GM18519 (cell line): ENCODE measurements at regions not wholly inside any gene's neighbourhood (a gene's known extent, or its start where the extent isn't known, plus 50 kb on each side); places are given as distances from the start of the nearest gene placed in this dataset.
"Not testable (repeated sequence)": the region's sequence is repeated elsewhere in the genome, so short reads cannot be mapped to it uniquely, and the experiment has no call there.

Source experiments
- ATAC-seq: cut with Tn5 transposase; IDR thresholded peaks from one replicate; pipeline ENCODE4 v1.9.1; 2021; ENCODE audit warnings: mild to moderate bottlenecking, moderate library complexity; ENCODE audit not compliant: unreplicated experiment, low FRiP score

DNA sequence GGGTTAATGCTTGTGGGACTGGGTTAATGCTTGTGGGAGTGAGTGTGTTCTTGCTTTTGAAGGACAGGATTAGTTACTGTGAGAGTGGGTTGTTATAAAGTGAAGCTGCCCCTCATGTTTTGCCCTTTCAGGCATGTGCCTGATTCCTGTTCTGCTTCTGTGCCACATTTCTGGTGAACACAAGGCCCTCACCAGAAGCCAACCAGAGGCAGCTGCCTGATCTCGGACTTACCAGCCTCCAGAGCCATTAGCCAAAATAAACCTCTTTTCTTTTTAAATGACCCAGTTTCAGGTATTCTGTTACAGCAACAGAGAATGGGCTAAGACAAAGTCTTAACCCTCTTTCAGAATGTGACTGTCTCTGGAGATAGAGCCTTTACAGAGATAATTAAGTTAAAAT is 113.3 kb upstream of the TMTC4 start:
- ATAC-seq: no peak

DNA sequence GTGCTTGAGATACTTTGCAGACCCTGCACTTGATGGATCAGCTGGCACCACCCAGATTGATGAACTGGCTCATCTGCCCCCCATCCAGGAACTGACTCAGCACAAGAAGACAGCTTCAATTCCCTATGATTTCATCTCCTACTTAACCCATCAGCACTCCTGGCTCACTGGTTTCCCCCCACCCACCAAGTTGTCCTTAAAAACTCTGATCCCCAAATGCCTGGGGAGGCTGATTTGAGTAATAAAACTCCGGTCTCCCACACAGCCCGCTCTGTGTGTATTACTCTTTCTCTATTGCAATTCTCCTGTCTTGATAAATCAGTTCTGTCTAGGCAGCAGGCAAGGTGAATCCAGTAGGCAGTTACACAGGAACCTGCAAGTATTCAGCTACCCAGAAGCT is 102.1 kb upstream of the TMTC4 start:
- not testable (repeated sequence) for ATAC-seq

DNA sequence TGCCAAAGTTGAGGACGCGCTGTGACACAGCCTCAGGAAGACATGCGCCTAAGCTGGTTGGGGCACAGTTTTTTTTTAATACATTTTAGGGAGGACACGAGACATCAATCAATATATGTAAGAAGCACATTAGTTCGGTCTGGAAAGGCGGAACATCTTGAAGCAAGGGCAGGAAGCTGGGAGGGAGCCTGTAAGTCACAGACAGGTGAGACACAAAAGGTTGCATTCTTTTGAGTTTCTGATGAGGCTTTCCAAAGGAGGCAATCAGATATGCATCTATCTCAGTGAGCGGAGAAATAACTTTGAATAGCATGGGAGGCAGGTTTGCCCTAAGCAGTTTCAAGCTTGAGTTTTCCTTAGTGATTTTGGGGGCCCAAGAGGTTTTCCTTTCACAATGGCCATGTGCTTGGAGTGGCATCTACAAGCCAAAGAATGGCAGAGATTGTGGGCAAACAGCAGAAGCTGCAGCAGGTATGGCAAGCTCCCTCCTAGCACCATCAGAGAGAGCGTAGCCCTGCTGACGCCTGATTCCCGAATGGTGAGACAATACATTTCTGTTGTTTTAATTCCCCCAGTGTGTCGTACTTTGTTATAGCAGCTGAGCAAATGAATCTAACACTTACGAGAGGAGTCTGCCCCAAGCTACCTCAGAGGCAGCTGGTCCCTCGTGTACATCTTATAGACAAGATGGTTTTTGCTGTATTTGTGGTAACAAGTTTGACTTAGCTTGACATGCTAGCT is 99.5 kb upstream of the TMTC4 start:
- no peak for ATAC-seq

DNA sequence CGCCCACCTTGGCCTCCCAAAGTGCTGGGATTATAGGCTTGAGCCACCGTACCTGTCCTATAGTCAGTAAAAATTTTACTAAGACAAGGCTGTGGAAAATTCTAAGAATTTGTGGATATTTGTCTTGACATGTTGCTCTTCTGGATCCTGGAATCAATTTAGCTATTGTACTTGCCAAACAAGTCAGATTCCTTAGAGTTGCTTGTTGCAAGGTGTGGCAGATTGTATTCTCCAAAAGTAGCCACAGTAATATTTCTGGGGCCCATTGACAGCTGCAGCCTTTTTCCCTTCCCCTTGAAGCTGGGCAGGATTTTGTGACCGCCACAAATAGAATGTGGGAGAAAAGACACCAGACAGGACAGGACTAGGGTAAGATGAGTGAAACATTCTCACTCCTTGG is 98.8 kb upstream of the TMTC4 start:
- ATAC-seq: no peak

DNA sequence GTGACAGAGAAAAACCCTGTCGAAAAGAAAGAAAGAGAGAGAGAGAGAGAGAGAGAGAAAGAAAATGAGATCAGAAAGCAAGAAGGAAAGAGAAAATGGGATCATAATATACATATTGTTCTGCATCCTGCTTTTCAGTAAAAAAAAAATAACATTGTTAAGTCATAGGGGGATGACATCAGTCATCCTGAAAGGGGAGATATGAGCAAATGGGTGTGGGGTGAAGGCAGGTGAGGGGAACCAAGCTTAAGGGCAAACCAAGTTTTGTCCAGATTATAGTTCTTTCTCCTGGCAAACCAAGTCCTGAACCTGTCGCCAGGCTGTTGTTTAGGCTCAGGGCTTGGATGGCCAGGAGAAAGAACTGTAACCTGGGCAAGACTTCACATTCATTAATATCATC is 92.6 kb upstream of the TMTC4 start:
- no peak for ATAC-seq

DNA sequence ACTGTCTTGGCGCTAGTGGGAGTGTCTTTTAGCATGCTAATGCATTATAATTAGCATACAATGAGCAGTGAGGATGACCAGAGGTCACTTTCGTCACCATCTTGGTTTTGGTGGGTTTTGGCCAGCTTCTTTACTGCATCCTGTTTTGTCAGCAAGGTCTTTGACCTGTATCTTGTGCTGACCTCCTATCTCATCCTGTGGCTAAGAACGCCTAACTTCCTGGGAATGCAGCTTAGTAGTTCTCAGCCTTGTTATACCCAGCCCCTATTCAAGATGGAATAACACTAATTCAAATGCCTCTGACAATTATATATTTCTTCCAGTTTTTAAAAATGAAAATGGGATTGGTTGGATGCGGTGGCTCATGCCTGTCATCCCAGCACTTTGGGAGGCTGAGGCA is 92.0 kb upstream of the TMTC4 start:
- not testable (repeated sequence) for ATAC-seq

DNA sequence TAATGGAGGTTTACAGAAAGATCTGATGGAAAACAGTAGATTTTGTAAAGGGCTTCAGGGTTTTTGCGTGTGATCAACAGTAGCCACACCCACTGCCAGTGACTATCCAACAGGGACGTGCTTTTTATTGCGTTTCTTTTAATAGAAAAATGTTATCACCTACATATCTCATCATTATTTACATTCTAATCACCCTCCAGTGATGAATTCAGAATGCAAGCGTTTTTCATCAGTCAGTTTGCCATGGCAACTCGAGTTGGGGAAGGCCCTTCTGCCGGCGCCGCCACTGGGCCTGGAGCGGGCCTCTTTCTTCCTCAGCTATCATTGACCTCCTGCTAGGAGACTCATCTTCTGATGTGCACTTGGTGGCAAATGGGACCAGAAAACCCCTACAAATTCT is 90.3 kb upstream of the TMTC4 start:
- no peak for ATAC-seq

DNA sequence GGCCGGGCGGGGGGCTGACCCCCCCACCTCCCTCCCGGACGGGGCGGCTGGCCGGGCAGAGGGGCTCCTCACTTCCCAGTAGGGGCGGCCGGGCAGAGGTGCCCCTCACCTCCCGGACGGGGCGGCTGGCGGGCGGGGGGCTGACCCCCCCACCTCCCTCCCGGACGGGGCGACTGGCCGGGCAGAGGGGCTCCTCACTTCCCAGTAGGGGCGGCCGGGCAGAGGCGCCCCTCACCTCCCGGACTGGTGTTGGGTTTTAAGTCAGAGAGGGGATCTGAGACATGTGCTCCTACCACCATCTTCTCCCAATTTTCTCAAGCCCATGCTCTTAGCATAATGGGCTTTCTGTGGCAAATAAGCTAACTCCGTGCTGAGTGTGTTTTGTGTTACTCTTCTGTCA is 87.5 kb upstream of the TMTC4 start:
- ATAC-seq: not testable (repeated sequence)

DNA sequence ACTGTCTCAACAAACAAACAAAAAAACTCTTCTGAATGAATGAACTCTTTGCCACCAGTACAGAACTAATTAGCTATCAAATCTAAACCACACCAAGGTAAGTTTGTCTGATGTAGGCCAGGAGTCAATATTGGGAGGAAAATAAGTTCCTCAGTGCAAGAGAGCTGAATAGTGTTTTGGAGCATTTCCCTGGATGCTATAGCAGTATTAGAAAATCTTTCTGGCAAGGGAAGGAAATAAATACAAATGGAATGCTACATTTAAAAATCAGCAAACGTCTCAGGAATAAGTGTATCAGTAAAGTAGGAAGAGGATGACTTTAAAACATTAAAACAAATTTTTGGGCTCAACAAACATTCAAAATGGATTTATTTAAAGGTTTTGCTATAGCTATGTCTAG is 81.3 kb upstream of the TMTC4 start:
- no peak for ATAC-seq

DNA sequence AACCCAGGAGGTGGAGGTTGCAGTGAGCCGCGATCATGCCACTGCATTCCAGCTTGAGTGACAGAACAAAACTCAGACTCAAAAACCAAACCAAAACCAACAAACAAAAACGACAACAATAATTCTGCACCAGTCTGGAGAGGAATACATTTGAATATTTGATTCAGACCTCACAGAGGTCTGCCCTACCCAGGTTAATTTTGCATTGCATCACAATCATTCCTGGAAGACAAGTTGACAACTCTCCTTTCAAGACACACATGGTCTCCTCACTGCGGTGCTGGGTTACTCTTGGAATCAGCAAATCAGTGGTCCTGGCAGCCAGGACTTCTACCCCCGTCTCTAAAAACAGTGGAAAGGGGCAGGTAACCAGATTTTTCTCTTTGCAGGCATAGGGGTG is 79.9 kb upstream of the TMTC4 start:
- no peak for ATAC-seq

DNA sequence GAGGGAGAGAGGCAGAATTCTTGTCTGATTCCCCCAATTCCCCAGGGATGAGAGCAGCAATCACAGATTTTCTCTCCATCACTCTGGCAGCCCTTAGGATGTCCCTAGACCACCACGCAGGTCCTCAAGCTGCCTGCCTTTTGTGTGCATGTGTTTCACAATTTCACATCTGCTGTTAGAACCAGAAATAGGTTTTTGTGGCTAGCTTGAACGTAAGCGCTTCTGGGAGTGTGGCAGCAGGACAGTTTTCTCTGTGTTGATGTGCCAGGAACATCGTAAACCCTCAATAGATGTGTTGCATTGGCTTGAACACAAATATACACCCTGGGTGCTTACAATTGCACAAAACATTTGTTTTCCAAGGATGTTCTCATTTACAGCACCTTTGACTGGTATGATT is 78.8 kb upstream of the TMTC4 start:
- ATAC-seq: no peak

DNA sequence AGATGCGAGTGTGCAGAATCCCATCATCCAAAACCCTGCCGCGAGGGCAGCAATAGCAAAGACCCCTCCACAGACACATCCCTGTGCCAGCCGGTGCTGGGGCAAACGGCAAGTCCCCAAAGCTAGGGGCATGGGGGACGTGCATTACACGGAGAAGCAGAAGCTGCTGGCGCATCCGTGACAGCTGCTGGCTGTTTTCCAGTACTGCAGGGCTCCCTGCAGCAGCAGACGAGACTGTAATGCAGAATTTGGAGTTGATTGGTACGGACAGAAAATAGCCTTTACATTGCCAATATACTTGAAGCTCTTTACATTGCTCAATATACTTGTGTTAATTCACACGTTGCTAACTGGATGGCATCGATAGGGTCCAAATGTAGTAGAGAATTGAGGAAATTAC is 77.2 kb upstream of the TMTC4 start:
- no peak for ATAC-seq

DNA sequence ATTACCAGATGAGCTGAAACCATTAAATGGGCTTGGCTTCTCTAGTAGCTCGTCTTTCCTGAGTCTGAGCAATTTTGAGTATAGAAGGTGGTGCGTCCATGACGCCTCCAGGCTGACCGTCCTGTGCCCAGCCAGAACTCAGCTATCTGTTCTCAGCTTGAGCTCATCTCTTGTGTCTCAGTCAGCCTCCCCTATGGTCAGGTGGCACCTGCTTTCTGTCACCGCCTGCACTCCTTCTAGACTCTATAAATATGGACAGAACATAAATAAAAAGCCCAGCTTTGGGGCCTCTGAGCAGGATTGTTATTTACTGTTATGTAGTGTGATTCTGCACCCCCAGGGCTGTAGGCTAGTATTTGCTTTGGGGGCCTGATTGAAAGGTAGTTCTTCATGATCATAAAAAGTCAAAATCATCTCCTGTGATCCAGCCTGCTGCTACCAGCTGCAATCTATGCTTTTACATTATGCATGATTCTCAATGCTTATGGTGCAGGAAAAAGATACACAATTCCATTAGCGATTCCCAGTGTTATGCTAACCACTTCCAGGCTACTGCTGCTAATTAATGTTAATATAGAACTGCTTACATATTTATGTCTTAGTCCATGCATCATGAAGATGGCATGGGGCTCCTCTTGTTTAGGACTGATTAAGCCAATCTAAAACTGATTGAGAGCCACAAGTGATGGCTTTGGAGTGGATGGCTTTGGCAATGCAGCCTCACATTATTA is 72.5 kb upstream of the TMTC4 start:
- no peak for ATAC-seq

DNA sequence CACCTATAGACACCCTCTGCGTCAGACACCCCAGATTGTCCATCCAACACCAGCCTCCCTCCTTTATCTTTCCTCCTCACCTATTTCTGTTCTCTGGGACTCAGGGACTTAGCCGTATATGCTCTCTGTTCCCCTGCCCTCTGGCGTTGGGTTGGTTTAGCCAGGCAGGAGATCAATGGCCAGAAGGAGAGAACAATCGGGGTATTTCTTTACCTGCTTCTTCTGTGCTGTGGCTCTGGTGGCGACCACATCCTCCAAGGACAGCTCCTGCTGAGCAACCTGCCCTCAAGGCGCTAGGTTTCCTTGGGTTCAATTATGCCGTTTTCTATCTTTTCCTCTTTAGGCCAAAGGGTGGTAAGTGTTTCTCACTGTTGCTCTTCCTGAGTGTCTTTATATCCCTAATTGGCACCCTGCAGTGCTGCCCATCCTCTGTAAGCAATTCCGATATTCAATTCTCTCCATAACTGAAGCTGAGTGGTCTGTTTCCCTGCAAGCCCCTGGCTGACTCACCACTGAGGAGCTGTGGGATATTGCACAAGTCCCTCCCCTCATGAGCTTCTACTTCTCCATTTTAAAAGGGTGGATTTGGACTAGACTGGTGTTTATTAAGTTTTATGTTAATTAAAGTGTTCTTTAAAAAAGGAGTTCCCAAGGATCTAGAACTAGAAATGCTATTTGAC is 63.7 kb upstream of the TMTC4 start:
- ATAC-seq: no peak

DNA sequence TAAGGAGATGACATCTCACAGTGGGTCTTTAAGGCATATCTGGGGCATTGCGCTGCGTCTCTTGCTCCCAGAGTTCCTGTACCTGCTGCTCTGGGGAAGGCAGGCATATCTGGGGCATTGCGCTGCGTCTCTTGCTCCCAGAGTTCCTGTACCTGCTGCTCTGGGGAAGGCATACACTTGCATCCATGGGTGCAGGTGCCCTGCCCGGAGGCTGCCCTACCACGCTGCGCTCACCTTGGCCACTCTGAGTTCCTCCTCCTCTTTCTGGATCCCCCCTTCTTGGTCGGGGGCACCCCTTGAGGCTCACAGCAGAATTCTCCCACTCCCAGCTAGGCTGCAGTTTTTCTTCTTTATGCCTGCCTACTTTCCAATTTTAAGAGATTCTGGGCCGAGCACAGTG is 60.9 kb upstream of the TMTC4 start:
- ATAC-seq: no peak

DNA sequence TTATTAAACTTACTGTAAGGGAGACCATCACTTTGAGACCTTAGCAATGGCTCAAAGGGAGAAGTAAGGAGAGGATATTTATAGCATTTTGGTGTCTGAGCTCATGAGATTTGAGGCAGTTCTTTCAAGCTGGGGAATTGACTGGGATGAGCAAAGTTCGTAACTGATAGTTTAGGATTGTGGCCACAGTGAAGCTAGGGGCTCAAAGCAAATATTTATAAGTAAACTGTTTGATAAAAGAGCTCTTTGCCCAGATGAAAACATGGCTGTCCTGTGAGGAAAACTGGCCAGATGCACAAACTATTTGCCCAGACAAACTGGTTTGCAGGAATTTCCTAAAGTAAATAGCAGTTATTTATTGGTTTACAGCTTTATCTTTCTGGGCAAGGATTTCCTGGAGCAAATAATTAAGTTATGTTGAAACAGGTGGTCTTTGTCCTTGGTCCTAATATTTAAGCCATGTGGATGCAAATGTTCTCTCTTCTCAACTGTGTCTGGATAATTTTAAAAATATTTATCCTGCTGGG is 59.7 kb upstream of the TMTC4 start:
- ATAC-seq: no peak

DNA sequence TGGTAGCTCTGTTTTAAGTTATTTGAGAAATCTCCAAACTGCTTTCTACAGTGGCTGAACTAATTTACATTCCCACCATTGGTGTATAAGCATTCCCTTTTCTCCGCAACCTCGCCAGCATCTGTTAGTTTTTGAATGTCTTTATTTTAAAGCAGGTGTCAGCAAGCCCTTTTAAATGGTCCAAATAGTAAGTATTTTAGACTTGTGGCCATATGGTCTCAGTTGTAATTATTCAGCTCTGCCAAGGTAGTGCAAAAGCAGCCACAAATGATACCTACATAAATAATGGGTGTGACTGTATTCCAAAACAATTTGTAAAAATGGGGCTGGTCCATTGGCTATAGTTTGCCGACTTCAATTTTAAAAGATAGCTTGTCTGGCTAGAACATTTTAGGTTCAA is 58.7 kb upstream of the TMTC4 start:
- no peak for ATAC-seq

DNA sequence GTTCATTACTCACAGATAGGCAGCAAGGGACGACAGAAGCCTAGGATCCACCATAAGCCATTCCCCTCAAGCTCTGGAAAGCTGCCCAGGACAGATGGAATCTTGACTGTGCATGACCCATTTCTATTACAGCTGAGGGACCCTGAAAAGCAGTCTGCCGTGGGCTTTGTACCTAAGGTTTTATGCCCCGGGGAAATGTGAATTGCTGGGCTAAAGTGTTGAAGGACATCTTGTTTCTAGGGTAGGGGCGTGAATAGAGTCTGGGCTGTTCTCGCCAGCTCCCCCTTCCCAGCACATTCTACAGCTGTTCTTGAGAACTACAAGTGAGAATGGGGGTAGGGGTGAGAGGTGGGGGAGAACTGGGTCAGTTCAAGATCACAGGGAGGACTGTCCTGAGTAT is 53.6 kb upstream of the TMTC4 start:
- ATAC-seq: no peak

DNA sequence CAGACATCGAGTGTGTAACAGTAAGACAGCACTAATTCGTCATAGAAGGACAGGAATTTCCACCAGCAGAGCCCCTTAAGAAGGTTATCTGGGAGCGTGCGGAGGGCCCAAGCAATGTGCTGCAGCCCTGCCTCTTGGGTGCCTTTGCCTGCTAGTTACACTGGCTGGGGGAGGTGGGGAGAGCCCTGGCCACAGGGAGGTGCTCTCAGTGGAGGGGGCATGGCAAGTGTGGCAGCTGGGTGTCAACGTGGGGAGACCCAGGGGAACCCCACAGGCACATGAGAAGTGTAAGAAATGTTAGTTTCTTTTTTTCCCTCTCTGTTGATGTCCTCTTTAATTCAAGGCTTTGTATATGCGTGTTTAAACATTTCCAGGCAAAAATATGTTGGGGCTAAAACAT is 50.9 kb upstream of the TMTC4 start:
- no peak for ATAC-seq

DNA sequence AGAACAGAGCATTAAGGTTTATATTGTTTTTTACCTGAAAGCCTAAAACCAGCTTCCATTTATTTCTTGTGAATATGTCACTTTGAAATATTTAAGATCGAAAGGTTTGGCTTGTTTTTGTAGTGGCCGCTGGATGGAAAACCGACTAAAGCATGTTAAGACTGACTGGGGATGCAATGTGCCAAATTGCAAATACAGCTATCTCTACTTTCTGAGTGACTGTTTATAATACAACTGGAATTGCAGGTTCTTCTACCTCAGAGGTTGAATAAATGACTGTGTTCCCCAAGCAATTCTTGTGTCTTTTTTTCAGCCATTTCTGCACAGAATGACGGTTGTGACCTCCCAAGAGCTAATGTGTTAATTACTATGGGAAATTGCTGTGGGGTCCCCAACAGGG is 50.0 kb upstream of the TMTC4 start:
- no peak for ATAC-seq
